PC-9 (cell line): ENCODE measurements at regions not wholly inside any gene's neighbourhood (a gene's known extent, or its start where the extent isn't known, plus 50 kb on each side); places are given as distances from the start of the nearest gene placed in this dataset.
"Not testable (repeated sequence)": the region's sequence is repeated elsewhere in the genome, so short reads cannot be mapped to it uniquely, and the experiment has no call there.

ENCODE experiments used
- BruUV-seq: library from RNA; stranded (reverse); fragments of 400-500 nt; replicated peaks from 2 replicates; lab custom pipeline; 2021; lab: Mats Ljungman, UMichigan
- CTCF ChIA-PET: fragments of 300-600 bp; sonication (Branson Sonifier 250); formaldehyde crosslinking; loops from one replicate; lab custom pipeline; 2022; ENCODE audit warnings: antibody characterized with exemption; lab: Charles Lee
- POLR2A ChIA-PET: fragments of 300-600 bp; sonication (Branson Sonifier 250); formaldehyde crosslinking; loops from one replicate; lab custom pipeline; 2022; ENCODE audit warnings: antibody characterized with exemption; ENCODE audit not compliant: unreplicated experiment; lab: Charles Lee
- DNase-seq, 2 experiments: peaks; one replicate each; pipeline versions ENCODE4 v3.0.0 to v3.0.0-alpha.2; 2015 to 2022; ENCODE audit warnings: mixed read lengths in 1 of 2
- H2AFZ ChIP-seq: fragments of 200-600 bp; sonication (generic); 2 replicates; pipeline ENCODE4 v1.8.1; 2017; ENCODE audit warnings: antibody characterized with exemption
- H3F3A ChIP-seq: fragments of 200-600 bp; sonication (generic); 2 replicates; pipeline ENCODE4 v1.8.1; 2017; ENCODE audit warnings: antibody characterized with exemption, mild to moderate bottlenecking, low read depth; ENCODE audit not compliant: insufficient read depth
- H3K27ac ChIP-seq: fragments of 200-600 bp; sonication (generic); 2 replicates; pipeline ENCODE4 v1.6.1; 2016; ENCODE audit warnings: mixed run types
- H3K27me3 ChIP-seq: fragments of 200-600 bp; sonication (generic); 2 replicates; pipeline ENCODE4 v1.6.1; 2016; ENCODE audit warnings: low read depth, mixed run types; ENCODE audit not compliant: insufficient read depth
- H3K36me3 ChIP-seq: fragments of 200-600 bp; sonication (generic); 2 replicates; pipeline ENCODE4 v1.6.1; 2016; ENCODE audit warnings: low read depth, mixed run types
- H3K4me1 ChIP-seq: fragments of 200-600 bp; sonication (generic); replicated peaks from 2 replicates; pipeline ENCODE4 v1.6.1; 2016; ENCODE audit warnings: mixed run types; ENCODE audit not compliant: insufficient read depth
- H3K4me2 ChIP-seq: fragments of 200-600 bp; sonication (generic); 2 replicates; pipeline ENCODE4 v1.6.1; 2017; ENCODE audit warnings: mixed run types
- H3K4me3 ChIP-seq: fragments of 200-600 bp; sonication (generic); 2 replicates; pipeline ENCODE4 v1.6.1; 2016; ENCODE audit warnings: mixed run types
- H3K79me2 ChIP-seq: fragments of 200-600 bp; sonication (generic); 2 replicates; pipeline ENCODE4 v1.6.1; 2017; ENCODE audit warnings: low read depth, mixed run types
- H3K9me2 ChIP-seq: fragments of 200-600 bp; sonication (generic); 2 replicates; pipeline ENCODE4 v1.8.1; 2017; ENCODE audit warnings: mild to moderate bottlenecking; ENCODE audit not compliant: insufficient read depth
- H3K9me3 ChIP-seq: fragments of 200-600 bp; sonication (generic); 2 replicates; pipeline ENCODE4 v1.8.1; 2016; ENCODE audit warnings: low read depth; ENCODE audit not compliant: insufficient read depth
- H4K20me1 ChIP-seq: fragments of 200-600 bp; sonication (generic); 2 replicates; pipeline ENCODE4 v1.8.1; 2017; ENCODE audit not compliant: insufficient read depth
- EZH2 ChIP-seq: fragments of 200-600 bp; sonication (generic); IDR thresholded peaks from 2 replicates; pipeline ENCODE4 v1.8.0; 2017; ENCODE audit warnings: antibody characterized with exemption, low read depth
- intact Hi-C: fragments of 100-400 bp; cut with micrococcal nuclease; formaldehyde crosslinking; loops from one replicate; pipeline ENCODE4 v1.10.0; 2022; ENCODE audit not compliant: unreplicated experiment
- TF ChIP-seq, protein P1 (sequence below): fragments of 200-600 bp; sonication (generic); conservative IDR thresholded peaks from 2 replicates; pipeline ENCODE4 v1.6.1; 2017; ENCODE audit warnings: mixed run types, antibody characterized with exemption, mild to moderate bottlenecking, moderate library complexity

DNA sequence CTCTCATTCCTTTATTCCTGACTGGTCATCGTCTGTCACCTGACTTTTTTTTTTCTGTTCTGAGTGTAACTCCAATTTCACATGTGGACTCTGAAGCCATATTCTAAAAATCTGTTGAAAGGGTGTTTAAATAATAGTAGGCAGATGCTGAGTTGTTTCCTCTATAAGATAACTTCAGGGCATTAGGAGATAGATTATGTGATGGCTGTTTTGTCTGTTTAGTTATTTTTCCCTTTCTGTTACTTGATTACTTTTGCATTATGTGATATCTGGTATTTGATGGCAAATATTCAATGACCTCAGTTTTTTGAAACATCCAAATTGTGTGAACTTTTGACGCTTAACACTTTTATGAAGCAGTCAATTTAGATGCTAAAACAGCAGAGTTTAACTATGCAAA, 486.0 kb downstream of the BCKDHB start:
- H3K79me2 ChIP-seq, result no peaks in the 10 kb centered on the region
- H2AFZ ChIP-seq, result no peak overlapping the region
- H3K9me2 ChIP-seq, result no peaks in the 10 kb centered on the region
- TF ChIP-seq EZH2, result no peak
- TF ChIP-seq, protein P1, sequence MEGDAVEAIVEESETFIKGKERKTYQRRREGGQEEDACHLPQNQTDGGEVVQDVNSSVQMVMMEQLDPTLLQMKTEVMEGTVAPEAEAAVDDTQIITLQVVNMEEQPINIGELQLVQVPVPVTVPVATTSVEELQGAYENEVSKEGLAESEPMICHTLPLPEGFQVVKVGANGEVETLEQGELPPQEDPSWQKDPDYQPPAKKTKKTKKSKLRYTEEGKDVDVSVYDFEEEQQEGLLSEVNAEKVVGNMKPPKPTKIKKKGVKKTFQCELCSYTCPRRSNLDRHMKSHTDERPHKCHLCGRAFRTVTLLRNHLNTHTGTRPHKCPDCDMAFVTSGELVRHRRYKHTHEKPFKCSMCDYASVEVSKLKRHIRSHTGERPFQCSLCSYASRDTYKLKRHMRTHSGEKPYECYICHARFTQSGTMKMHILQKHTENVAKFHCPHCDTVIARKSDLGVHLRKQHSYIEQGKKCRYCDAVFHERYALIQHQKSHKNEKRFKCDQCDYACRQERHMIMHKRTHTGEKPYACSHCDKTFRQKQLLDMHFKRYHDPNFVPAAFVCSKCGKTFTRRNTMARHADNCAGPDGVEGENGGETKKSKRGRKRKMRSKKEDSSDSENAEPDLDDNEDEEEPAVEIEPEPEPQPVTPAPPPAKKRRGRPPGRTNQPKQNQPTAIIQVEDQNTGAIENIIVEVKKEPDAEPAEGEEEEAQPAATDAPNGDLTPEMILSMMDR, result no peak
- H3F3A ChIP-seq, result no peaks in the 10 kb centered on the region
- ChIA-PET CTCF (no interaction called here), POLR2A (no interaction called here)
- no peak overlapping the region for H3K4me2 ChIP-seq
- intact Hi-C loops, result no loop called here
- H3K27ac ChIP-seq, result no peak overlapping the region
- no peaks in the 10 kb centered on the region for H3K36me3 ChIP-seq
- no TSS peak for BruUV-seq
- no peaks in the 10 kb centered on the region for H3K9me3 ChIP-seq
- DNase-seq, result no peak
- no peaks in the 10 kb centered on the region for H3K27me3 ChIP-seq
- H3K4me1 ChIP-seq, result no peaks in the 10 kb centered on the region
- H4K20me1 ChIP-seq, result no peaks in the 10 kb centered on the region
- no peak overlapping the region for H3K4me3 ChIP-seq

DNA sequence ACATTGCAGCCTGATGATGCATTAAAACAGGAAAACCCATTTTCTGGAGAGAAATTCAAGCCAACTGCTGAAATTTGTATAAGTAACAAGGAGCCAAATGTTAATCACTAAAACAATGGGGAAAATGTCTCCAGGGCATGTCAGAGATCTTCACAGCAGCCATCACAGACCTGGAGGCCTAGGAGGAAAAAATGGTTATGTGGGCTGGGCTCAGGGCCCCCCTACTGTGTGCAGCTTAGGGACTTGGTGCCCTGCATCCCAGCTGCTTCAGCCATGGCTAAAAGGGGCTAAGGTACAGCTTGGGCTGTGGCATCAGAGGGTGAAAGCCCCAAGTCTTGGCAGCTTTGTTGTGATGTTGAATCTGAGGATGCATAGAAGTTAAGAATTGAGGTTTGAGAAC, 479.8 kb downstream of the BCKDHB start:
- Histone ChIP-seq H3K4me1 (no peaks in the 10 kb centered on the region), H3K27me3 (no peaks in the 10 kb centered on the region), H3K4me3 (no peak overlapping the region), H2AFZ (no peak overlapping the region), H3K36me3 (no peaks in the 10 kb centered on the region), H4K20me1 (no peaks in the 10 kb centered on the region), H3K4me2 (no peak overlapping the region), H3F3A (no peaks in the 10 kb centered on the region), H3K9me2 (no peaks in the 10 kb centered on the region), H3K27ac (no peak overlapping the region), H3K79me2 (no peaks in the 10 kb centered on the region), H3K9me3 (no peaks in the 10 kb centered on the region)
- DNase-seq, result no peak
- CTCF ChIA-PET, result no interaction called here
- intact Hi-C loops, result no loop called here
- TF ChIP-seq EZH2, result no peak
- TF ChIP-seq, protein P1, result no peak
- BruUV-seq, result no TSS peak
- POLR2A ChIA-PET, result no interaction called here

DNA sequence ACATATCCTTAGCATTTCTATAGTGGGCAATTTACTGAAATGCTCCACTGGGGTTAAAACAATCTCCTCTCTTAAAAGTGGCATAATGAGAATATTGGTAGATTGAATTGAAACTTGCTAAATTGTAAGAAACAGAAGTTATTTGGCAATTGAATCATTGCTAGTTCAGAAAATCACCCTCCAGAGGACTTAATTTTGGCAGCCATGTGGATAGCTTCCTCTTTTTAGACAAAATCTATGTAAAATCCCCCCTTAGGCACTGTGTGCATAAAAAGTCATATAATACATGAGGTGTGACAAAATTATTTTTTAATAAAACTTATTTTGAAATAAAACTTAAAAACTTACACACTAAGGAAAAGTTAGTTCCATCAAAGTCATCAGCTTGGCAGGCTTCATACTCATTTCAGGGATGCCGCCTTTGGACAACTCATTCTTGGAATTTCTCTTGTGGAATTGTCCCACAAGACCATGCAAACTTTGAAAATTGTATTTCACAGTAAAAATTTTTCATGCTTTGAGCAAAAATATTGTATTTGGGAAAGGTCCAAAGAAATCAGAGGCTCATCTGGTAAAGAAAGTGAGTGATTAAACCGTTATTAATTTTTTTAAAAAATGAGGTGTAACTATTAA, 473.0 kb downstream of the BCKDHB start:
- no peak for DNase-seq
- no peaks in the 10 kb centered on the region for H3K9me2 ChIP-seq
- H3K4me1 ChIP-seq, result no peaks in the 10 kb centered on the region
- no peaks in the 10 kb centered on the region for H3K36me3 ChIP-seq
- intact Hi-C loops, result no loop called here
- no TSS peak for BruUV-seq
- H3K9me3 ChIP-seq, result no peaks in the 10 kb centered on the region
- H3K4me2 ChIP-seq, result no peak overlapping the region
- CTCF ChIA-PET, result no interaction called here
- H3F3A ChIP-seq, result no peaks in the 10 kb centered on the region
- H3K79me2 ChIP-seq, result no peaks in the 10 kb centered on the region
- H4K20me1 ChIP-seq, result no peaks in the 10 kb centered on the region
- no peak overlapping the region for H3K4me3 ChIP-seq
- TF ChIP-seq, protein P1, result no peak
- no peak for TF ChIP-seq EZH2
- no peak overlapping the region for H3K27ac ChIP-seq
- H2AFZ ChIP-seq, result no peak overlapping the region
- POLR2A ChIA-PET, result no interaction called here
- no peaks in the 10 kb centered on the region for H3K27me3 ChIP-seq

DNA sequence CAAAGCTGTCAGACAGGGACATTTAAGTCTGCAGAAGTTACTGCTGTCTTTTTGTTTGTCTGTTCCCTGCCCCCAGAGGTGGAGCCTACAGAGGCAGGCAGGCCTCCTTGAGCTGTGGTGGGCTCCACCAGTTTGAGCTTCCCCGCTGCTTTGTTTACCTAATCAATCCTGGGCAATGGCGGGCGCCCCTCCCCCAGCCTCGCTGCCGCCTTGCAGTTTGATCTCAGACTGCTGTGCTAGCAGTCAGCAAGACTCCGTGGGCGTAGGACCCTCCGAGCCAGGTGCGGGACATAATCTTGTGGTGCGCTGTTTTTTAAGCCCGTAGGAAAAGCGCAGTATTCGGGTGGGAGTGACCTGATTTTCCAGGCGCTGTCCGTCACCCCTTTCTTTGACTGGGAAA, 466.8 kb downstream of the BCKDHB start:
- BruUV-seq, intact Hi-C loops: not testable (repeated sequence)

More for the DNA sequence above, 466.8 kb downstream of the BCKDHB start:
- H3K4me2 ChIP-seq, H3K4me3 ChIP-seq, H3K27me3 ChIP-seq, H3K79me2 ChIP-seq, H3F3A ChIP-seq, CTCF ChIA-PET, DNase-seq, H4K20me1 ChIP-seq, H3K4me1 ChIP-seq, H3K9me2 ChIP-seq, POLR2A ChIA-PET, H3K9me3 ChIP-seq, H2AFZ ChIP-seq, H3K27ac ChIP-seq, H3K36me3 ChIP-seq: not testable (repeated sequence)
